A673 (cell line): ENCODE measurements at regions not wholly inside any gene's neighbourhood (a gene's known extent, or its start where the extent isn't known, plus 50 kb on each side); places are given as distances from the start of the nearest gene placed in this dataset.

Source experiments
- EZH2 ChIP-seq: fragments of 200-600 bp; sonication (generic); IDR thresholded peaks from 2 replicates; pipeline ENCODE4 v1.6.1; 2017; ENCODE audit warnings: borderline replicate concordance, low read depth, mild to moderate bottlenecking, mixed read lengths, antibody characterized with exemption, low read length; ENCODE audit not compliant: poor library complexity, severe bottlenecking
- TF ChIP-seq, protein P1 (sequence below): fragments of 300-800, 200-600 bp; sonication (generic); conservative IDR thresholded peaks from 2 replicates; pipeline ENCODE4 v1.5.1; 2017; ENCODE audit warnings: low read depth, mild to moderate bottlenecking, antibody characterized with exemption, low read length, moderate library complexity, mixed read lengths

GRCh38 chr5:164005071-164005470 is 499.7 kb downstream of the MAT2B start:
- TF ChIP-seq, protein P1, sequence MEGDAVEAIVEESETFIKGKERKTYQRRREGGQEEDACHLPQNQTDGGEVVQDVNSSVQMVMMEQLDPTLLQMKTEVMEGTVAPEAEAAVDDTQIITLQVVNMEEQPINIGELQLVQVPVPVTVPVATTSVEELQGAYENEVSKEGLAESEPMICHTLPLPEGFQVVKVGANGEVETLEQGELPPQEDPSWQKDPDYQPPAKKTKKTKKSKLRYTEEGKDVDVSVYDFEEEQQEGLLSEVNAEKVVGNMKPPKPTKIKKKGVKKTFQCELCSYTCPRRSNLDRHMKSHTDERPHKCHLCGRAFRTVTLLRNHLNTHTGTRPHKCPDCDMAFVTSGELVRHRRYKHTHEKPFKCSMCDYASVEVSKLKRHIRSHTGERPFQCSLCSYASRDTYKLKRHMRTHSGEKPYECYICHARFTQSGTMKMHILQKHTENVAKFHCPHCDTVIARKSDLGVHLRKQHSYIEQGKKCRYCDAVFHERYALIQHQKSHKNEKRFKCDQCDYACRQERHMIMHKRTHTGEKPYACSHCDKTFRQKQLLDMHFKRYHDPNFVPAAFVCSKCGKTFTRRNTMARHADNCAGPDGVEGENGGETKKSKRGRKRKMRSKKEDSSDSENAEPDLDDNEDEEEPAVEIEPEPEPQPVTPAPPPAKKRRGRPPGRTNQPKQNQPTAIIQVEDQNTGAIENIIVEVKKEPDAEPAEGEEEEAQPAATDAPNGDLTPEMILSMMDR, result no peak
- no peak for TF ChIP-seq EZH2
